ENCODE measurements at regions not wholly inside any gene's neighbourhood (a gene's known extent, or its start where the extent isn't known, plus 50 kb on each side); places are given as distances from the start of the nearest gene placed in this dataset.

DNA sequence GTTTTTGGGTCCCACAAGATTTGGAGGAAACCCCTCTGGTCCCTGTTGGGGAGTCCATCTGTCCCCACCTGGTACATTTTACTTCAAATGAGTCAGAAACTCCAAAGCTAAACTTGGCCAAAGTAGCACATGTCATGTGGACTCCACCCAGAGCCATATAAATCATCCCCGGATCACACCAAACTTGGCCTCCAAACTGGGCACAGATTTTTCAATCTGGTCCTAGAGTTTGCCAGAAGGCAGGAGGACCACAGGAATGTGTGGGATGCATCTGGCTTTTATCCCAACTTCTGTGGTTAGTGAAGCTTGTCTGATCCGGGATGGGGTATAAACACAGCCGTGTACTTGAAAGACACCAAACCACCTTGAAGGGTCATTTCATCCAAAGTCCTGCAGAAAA lies 66.3 kb downstream of the MAT2B start:
- CTCF ChIA-PET = interaction anchor here (0.9 to 1.0 kb wide), 2 partner anchors 9 to 932 kb away, joined by 3 read pairs; no protein-coding TSS in a partner anchor
- RAD21 ChIA-PET (ENCODE audit: unreplicated experiment) = no interaction called here
- no peak for DNase-seq (ENCODE audit: low read depth, low spot score)
- no peaks in the 10 kb centered on the region for H3K4me1 ChIP-seq (ENCODE audit: control insufficient read depth, insufficient read depth, low read length)
- no peak overlapping the region for H3K4me3 ChIP-seq
- intact Hi-C loops (cut with micrococcal nuclease; ENCODE audit: unreplicated experiment) = no loop called here
- POLR2A ChIA-PET = no interaction called here
- in situ Hi-C loops (cut with MboI) = no loop called here
- no TSS peak for BruUV-seq (replicated peaks)
- WGBS (ENCODE audit: insufficient coverage, insufficient replicate concordance, low lambda C conversion rate, missing lambda C conversion rate) = 27% methylated on average over 3 of the region's 3 CpGs
- no peak for FAIRE-seq
- no peak overlapping the region for H3K27ac ChIP-seq (ENCODE audit: control insufficient read depth, insufficient read depth)
- H2AFZ ChIP-seq (ENCODE audit: control insufficient read depth, low read depth, low read length) = no peak overlapping the region
- no peaks in the 10 kb centered on the region for H3K79me2 ChIP-seq (ENCODE audit: control insufficient read depth, insufficient read depth, low read length)
- H3K36me3 ChIP-seq (ENCODE audit: control insufficient read depth in 2 of 2, insufficient read depth in 2 of 2, low read length in 1 of 2) = no peaks in the 10 kb centered on the region
- H3K27me3 ChIP-seq (replicated peaks in 1 of 2; ENCODE audit: control insufficient read depth in 2 of 2, insufficient read depth in 2 of 2, low read length in 1 of 2) = peaks cover 0 to 3% of the 10 kb centered on the region in 2 experiments; a peak in 2 of 4 replicates
- H3K9ac ChIP-seq (ENCODE audit: control insufficient read depth, insufficient read depth, low read length) = no peak overlapping the region
- no peaks in the 10 kb centered on the region for H4K20me1 ChIP-seq (ENCODE audit: control insufficient read depth, insufficient read depth)
- TF ChIP-seq ZZZ3 (IDR thresholded peaks at IDR 0.05; ENCODE audit: control insufficient read depth, insufficient read length, low read depth) = no peak
- no peak for TF ChIP-seq POLR2A (IDR thresholded peaks at IDR 0.05; ENCODE audit: low read depth, low read length)
- no peak for TF ChIP-seq SIX5 (IDR thresholded peaks at IDR 0.05; ENCODE audit: low read depth, low read length, severe bottlenecking)
- TF ChIP-seq MEF2A (IDR thresholded peaks at IDR 0.05; ENCODE audit: insufficient read depth, low read depth, low read length) = no peak
- no peak for TF ChIP-seq ESRRA (IDR thresholded peaks at IDR 0.05; ENCODE audit: low read length)
- TF ChIP-seq FOXM1 (IDR thresholded peaks at IDR 0.05; ENCODE audit: low read depth, low read length) = no peak
- TF ChIP-seq KLF5 (IDR thresholded peaks at IDR 0.05; ENCODE audit: partially characterized antibody) = no peak
- no peak for TF ChIP-seq HDAC2 (IDR thresholded peaks at IDR 0.05)
- TF ChIP-seq, protein P1, sequence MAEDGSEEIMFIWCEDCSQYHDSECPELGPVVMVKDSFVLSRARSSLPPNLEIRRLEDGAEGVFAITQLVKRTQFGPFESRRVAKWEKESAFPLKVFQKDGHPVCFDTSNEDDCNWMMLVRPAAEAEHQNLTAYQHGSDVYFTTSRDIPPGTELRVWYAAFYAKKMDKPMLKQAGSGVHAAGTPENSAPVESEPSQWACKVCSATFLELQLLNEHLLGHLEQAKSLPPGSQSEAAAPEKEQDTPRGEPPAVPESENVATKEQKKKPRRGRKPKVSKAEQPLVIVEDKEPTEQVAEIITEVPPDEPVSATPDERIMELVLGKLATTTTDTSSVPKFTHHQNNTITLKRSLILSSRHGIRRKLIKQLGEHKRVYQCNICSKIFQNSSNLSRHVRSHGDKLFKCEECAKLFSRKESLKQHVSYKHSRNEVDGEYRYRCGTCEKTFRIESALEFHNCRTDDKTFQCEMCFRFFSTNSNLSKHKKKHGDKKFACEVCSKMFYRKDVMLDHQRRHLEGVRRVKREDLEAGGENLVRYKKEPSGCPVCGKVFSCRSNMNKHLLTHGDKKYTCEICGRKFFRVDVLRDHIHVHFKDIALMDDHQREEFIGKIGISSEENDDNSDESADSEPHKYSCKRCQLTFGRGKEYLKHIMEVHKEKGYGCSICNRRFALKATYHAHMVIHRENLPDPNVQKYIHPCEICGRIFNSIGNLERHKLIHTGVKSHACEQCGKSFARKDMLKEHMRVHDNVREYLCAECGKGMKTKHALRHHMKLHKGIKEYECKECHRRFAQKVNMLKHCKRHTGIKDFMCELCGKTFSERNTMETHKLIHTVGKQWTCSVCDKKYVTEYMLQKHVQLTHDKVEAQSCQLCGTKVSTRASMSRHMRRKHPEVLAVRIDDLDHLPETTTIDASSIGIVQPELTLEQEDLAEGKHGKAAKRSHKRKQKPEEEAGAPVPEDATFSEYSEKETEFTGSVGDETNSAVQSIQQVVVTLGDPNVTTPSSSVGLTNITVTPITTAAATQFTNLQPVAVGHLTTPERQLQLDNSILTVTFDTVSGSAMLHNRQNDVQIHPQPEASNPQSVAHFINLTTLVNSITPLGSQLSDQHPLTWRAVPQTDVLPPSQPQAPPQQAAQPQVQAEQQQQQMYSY (CRISPR knock-in tag; IDR thresholded peaks at IDR 0.05) = no peak
- no peak for TF ChIP-seq EGR1 (IDR thresholded peaks at IDR 0.05; ENCODE audit: borderline replicate concordance in 1 of 2, low read depth in 2 of 2, low read length in 2 of 2)
- no peak for TF ChIP-seq PKNOX1 (IDR thresholded peaks at IDR 0.05)
- TF ChIP-seq RCOR1 (conservative IDR thresholded peaks at IDR 0.05; ENCODE audit: low read depth, low read length) = no peak
- TF ChIP-seq CBX5 (IDR thresholded peaks at IDR 0.05; ENCODE audit: low read depth) = no peak
- SMC1A ChIA-PET (ENCODE audit: uncharacterized antibody, unreplicated experiment) = no interaction called here
- H3K9me3 ChIP-seq (replicated peaks; ENCODE audit: control insufficient read depth, insufficient read depth, low read length) = no peaks in the 10 kb centered on the region
- ATAC-seq = no peak
- H3K4me2 ChIP-seq (ENCODE audit: control insufficient read depth, insufficient read depth) = no peak overlapping the region

Measured in GM12878 (cell line).